COLO668 (cell line): ENCODE measurements at regions not wholly inside any gene's neighbourhood (a gene's known extent, or its start where the extent isn't known, plus 50 kb on each side); places are given as distances from the start of the nearest gene placed in this dataset.

Experiments
- DNase-seq: peaks from one replicate; lab custom pipeline; 2025; ENCODE audit not compliant: unreplicated experiment; lab: John Stamatoyannopoulos, UW

- no peak for DNase-seq
Observed at GRCh38 chr13:37412241-37412921, 186.2 kb downstream of the POSTN start.

DNA sequence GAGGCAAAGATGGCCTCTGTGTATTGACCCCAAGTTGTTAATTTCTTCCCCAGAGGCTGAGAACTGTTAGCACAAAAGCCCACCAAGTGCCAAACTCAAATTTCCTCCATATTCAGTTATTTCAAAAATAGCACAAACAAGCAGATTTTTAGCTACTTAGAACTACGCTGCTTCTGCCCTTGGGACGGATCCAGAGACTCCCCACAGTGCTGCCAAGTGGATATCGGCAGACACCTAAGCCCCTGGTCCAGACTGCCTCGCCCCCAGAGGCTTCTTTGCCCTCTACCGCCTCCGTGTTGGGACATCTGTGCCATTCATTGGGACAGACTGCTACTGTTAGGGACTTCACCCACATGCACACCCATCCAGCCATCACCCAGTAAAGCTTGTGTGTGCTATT, 188.3 kb downstream of the POSTN start:
- no peak for DNase-seq

GRCh38 chr13:37409756-37410155, 188.8 kb downstream of the POSTN start:
- no peak for DNase-seq

GRCh38 chr13:37407156-37407555, 191.4 kb downstream of the POSTN start:
- no peak for DNase-seq

DNA sequence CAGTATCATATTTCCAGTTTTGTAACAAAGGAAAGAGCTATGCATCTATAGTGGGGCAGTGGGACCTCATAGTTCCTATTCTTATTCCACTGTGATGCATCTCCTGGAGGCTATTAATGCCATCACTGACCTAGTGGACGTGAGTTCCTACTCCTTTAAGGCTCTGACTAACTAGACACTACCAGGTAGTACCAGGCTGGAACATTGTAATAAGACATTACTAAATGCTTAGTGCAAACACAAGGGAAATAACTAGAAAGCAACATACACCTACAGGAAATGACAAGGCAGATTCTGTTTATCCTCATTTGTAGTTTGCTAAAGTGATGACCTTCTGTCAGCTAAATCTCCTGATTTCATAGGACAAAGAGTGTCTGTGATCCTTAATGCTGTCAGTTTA, 192.5 kb downstream of the POSTN start:
- DNase-seq: no peak

- DNase-seq: no peak
Observed at GRCh38 chr13:37403776-37404527, 194.6 kb downstream of the POSTN start.

GRCh38 chr13:37401721-37402120, 196.8 kb downstream of the POSTN start:
- no peak for DNase-seq

GRCh38 chr13:37397535-37397934, 201.0 kb downstream of the POSTN start:
- DNase-seq: no peak

DNA sequence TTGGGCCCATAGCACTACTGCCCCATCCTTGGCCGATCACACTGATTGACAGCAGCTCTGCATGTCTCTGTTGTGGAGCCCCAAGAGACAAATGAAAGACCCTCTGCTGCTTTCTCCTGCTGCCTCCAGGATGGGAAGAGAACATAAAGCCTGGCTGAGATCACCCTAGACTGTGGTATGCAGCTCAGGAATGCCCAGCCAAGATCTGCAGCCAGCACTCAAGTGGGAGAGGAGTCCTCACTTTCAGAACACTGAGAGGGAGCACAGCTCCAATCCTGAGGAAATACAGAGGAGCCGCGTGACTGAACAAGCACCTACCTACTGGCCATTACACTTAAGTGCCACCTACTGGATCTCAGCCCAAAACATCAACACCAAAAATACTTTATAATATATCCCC, 203.0 kb downstream of the POSTN start:
- DNase-seq: no peak

GRCh38 chr13:37392389-37392788, 206.2 kb downstream of the POSTN start:
- no peak for DNase-seq

GRCh38 chr13:37390735-37391134, 207.8 kb downstream of the POSTN start:
- no peak for DNase-seq

- DNase-seq: no peak
Observed at GRCh38 chr13:37385956-37386670, 212.5 kb downstream of the POSTN start.

DNA sequence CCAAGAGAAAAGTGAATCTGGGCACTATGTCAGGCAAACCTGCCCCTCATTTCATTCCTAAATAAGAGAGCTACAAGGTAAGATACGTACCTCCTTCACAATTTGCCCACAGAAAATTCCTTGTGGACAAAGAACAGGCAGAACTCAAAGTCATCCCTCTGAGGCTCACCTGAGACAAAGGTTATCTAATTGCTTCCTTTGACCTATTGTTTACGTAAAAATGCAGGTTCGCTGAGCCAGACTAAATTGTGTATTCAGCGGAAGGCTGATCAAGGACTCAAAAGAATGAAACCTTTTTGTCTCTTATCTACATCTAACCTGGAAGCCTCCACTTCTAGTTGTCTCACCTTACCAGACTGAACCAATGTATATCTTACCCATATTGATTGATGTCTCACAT, 213.3 kb downstream of the POSTN start:
- DNase-seq: no peak

DNA sequence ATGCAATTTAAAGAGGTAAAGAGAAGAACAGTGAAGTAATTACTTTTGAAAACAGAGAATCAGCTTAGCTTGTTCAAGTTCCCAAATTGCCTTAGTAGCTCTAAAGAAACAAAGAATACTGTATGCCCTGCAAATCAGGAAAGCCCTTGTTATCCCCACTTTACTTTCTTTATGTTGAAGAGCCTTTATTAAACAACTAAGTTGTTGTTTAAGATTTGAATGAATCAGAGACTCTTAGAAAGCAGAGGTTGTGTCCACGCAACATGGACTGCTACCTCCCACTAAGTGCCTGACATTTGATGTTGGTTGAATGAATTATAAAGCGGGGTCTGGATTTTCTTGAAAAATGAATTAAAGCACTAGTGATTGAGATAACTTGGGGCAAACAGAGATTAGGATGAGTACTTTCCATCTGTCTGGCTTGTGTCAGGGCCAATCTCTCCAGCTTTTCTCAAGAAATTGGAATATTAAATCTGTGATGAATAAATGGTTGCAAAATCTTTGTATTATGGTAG, 214.7 kb downstream of the POSTN start:
- no peak for DNase-seq

DNA sequence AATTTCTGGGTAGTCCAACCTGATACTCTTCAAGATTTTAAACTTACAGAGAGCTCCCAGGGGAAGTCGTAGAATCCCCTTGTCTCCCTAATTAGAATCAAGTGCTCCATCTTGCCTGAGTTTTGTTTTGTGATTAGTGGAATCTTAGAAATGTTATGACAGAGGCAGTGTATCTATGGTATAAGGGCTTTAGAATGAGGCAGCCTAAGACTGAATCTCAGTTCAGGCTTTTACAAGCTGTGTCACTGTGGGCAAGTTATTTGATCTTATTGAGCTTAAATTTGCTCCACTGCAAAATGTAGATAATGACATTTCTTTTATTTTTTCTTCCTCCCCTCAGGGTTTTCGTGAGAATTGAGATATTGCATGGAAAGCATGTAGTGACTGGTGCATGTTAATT, 215.5 kb downstream of the POSTN start:
- DNase-seq: no peak

DNA sequence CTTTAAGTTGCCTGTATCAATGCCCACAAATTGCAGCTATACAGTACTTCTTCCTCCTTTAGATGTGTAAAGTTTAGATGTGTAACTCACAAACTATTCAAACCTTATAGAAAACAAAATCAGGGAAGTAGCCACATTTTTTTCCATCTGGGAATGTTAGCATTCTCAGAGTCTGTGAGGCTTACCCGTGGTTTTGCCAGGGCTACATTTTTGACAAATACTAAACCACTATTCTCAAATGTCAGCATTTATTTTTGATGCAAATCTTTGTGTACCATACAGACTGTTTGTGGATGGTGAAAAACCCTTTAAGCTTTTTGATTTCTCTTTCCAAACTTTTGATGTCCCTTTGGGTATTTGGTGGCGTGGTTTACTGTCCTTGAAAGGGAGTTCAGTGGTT, 216.4 kb downstream of the POSTN start:
- no peak for DNase-seq

- no peak for DNase-seq
Observed at GRCh38 chr13:37381502-37381901, 217.1 kb downstream of the POSTN start.

GRCh38 chr13:37379841-37380240, 218.7 kb downstream of the POSTN start:
- DNase-seq: no peak

GRCh38 chr13:37375724-37376123, 222.8 kb downstream of the POSTN start:
- DNase-seq: no peak

DNA sequence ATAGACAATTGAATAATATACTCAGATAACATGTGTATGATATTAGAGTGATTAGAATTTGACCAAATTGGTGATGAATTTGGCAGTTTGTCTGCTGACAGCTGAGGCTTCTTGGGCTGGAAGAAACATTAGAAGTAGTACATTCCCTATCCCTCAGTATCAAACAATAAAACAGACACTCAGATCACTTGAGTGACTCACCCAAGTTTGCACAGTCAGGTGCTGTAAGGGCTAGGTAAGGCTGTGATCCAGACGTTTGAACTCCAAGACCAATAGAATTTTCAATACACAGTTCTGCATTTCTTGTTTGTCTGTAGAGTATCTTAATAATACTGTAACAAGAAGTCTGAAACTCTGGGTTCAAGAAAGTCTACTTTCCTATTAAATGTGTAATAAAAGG, 223.5 kb downstream of the POSTN start:
- DNase-seq: no peak

GRCh38 chr13:37369616-37370015, 229.0 kb downstream of the POSTN start:
- DNase-seq: no peak

- no peak for DNase-seq
Observed at GRCh38 chr13:37368501-37368900, 230.1 kb downstream of the POSTN start.
